ENCODE measurements at regions not wholly inside any gene's neighbourhood (a gene's known extent, or its start where the extent isn't known, plus 50 kb on each side); places are given as distances from the start of the nearest gene placed in this dataset.
A peak's percentile ranks its signal among the peaks of the same experiment; 100 is the strongest.

GRCh38 chr2:54377901-54378493 is 78.1 kb upstream of the SPTBN1 start:
- H2AFZ ChIP-seq (ENCODE audit: low read depth, low read length) = no peak overlapping the region
- no peaks in the 10 kb centered on the region for H3F3A ChIP-seq (ENCODE audit: insufficient read depth, low read length, poor library complexity, severe bottlenecking)
- no peak for TF ChIP-seq RAD21 (conservative IDR thresholded peaks at IDR 0.05)
- TF ChIP-seq EZH2 (IDR thresholded peaks at IDR 0.05; ENCODE audit: borderline replicate concordance, insufficient read depth, low read length, poor library complexity, severe bottlenecking) = no peak
- TF ChIP-seq MXI1 (conservative IDR thresholded peaks at IDR 0.05; ENCODE audit: poor library complexity, severe bottlenecking) = no peak
- H3K79me2 ChIP-seq (replicated peaks; ENCODE audit: insufficient read depth, low read length) = no peaks in the 10 kb centered on the region
- H3K9me3 ChIP-seq (ENCODE audit: low read length) = no peaks in the 10 kb centered on the region
- no peaks in the 10 kb centered on the region for H3K36me3 ChIP-seq (ENCODE audit: insufficient read depth, low read length)
- no peaks in the 10 kb centered on the region for H3K9me2 ChIP-seq (ENCODE audit: insufficient read depth, low read length)
- H3K9ac ChIP-seq (ENCODE audit: low read length) = no peak overlapping the region
- no peak overlapping the region for H3K4me2 ChIP-seq (ENCODE audit: low read length)
- no peak overlapping the region for H3K4me3 ChIP-seq (ENCODE audit: low read length)
- H3K27ac ChIP-seq (ENCODE audit: low read length) = no peak overlapping the region
- H4K20me1 ChIP-seq (ENCODE audit: insufficient read depth) = no peaks in the 10 kb centered on the region
- H3K27me3 ChIP-seq (ENCODE audit: insufficient read depth, low read depth, low read length) = no peaks in the 10 kb centered on the region

DNA sequence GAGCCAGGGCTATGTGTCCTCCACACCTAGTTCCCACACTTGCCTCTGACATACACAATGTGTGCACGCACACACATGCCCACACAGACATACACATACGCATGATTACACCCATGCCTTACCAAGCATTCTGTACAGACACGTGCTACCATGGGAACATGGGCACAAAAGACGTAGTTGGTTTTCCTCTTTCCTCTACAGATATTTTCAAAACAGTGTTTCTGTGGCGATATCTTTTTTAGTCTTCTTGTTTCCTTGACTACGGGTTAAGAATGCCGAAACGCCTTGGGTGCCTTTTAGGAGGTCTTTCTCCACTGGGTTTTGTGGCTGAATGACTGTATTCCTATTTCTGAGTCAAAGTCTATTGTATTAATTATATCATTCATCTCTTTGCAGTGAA is 75.5 kb upstream of the SPTBN1 start:
- Histone ChIP-seq H3K9ac (ENCODE audit: low read length) (no peak overlapping the region), H3K27me3 (ENCODE audit: insufficient read depth, low read depth, low read length) (no peaks in the 10 kb centered on the region), H3K27ac (ENCODE audit: low read length) (no peak overlapping the region), H3K4me2 (ENCODE audit: low read length) (no peak overlapping the region), H3K9me3 (ENCODE audit: low read length) (no peaks in the 10 kb centered on the region), H2AFZ (ENCODE audit: low read depth, low read length) (no peak overlapping the region), H4K20me1 (ENCODE audit: insufficient read depth) (no peaks in the 10 kb centered on the region), H3K4me3 (ENCODE audit: low read length) (no peak overlapping the region), H3K9me2 (ENCODE audit: insufficient read depth, low read length) (no peaks in the 10 kb centered on the region), H3F3A (ENCODE audit: insufficient read depth, low read length, poor library complexity, severe bottlenecking) (no peaks in the 10 kb centered on the region), H3K79me2 (replicated peaks; ENCODE audit: insufficient read depth, low read length) (no peaks in the 10 kb centered on the region), H3K36me3 (ENCODE audit: insufficient read depth, low read length) (no peaks in the 10 kb centered on the region)
- TF ChIP-seq TAF1 (IDR thresholded peaks at IDR 0.05; ENCODE audit: low read depth) (no peak), POLR2AphosphoS5 (IDR thresholded peaks at IDR 0.05) (peak; percentile 23)

DNA sequence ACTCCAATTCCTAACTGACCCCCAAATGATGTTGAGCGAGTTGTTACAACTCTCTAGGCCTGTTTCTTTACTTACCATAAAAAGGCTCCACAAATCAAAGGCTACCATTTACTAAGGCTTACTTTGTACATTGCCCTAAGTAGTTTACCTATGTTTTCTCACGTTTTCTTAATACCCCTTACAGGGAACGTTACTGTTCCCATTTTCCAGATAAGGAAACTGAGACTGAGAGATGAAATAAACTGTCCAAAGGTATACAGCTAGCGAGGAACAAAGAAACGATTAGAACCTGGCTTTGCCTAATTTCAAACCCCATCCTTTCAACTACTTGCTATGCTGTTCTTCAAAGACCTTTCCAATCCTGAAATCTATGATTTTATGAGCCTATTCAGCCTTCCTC is 74.8 kb upstream of the SPTBN1 start:
- H4K20me1 ChIP-seq (ENCODE audit: insufficient read depth) = no peaks in the 10 kb centered on the region
- no peak for TF ChIP-seq TAF1 (IDR thresholded peaks at IDR 0.05; ENCODE audit: low read depth)
- TF ChIP-seq, protein P1, sequence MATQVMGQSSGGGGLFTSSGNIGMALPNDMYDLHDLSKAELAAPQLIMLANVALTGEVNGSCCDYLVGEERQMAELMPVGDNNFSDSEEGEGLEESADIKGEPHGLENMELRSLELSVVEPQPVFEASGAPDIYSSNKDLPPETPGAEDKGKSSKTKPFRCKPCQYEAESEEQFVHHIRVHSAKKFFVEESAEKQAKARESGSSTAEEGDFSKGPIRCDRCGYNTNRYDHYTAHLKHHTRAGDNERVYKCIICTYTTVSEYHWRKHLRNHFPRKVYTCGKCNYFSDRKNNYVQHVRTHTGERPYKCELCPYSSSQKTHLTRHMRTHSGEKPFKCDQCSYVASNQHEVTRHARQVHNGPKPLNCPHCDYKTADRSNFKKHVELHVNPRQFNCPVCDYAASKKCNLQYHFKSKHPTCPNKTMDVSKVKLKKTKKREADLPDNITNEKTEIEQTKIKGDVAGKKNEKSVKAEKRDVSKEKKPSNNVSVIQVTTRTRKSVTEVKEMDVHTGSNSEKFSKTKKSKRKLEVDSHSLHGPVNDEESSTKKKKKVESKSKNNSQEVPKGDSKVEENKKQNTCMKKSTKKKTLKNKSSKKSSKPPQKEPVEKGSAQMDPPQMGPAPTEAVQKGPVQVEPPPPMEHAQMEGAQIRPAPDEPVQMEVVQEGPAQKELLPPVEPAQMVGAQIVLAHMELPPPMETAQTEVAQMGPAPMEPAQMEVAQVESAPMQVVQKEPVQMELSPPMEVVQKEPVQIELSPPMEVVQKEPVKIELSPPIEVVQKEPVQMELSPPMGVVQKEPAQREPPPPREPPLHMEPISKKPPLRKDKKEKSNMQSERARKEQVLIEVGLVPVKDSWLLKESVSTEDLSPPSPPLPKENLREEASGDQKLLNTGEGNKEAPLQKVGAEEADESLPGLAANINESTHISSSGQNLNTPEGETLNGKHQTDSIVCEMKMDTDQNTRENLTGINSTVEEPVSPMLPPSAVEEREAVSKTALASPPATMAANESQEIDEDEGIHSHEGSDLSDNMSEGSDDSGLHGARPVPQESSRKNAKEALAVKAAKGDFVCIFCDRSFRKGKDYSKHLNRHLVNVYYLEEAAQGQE (IDR thresholded peaks at IDR 0.05; ENCODE audit: borderline replicate concordance) = no peak
- no peak for TF ChIP-seq SMC3 (conservative IDR thresholded peaks at IDR 0.05; ENCODE audit: poor library complexity)
- no peak for TF ChIP-seq RAD21 (conservative IDR thresholded peaks at IDR 0.05)
- no peak for TF ChIP-seq POLR2AphosphoS5 (IDR thresholded peaks at IDR 0.05)
- no peak for TF ChIP-seq EP300 (conservative IDR thresholded peaks at IDR 0.05; ENCODE audit: poor library complexity, severe bottlenecking)
- no peak for TF ChIP-seq EZH2 (IDR thresholded peaks at IDR 0.05; ENCODE audit: borderline replicate concordance, insufficient read depth, low read length, poor library complexity, severe bottlenecking)
- TF ChIP-seq MXI1 (conservative IDR thresholded peaks at IDR 0.05; ENCODE audit: poor library complexity, severe bottlenecking) = no peak
- TF ChIP-seq, protein P2, sequence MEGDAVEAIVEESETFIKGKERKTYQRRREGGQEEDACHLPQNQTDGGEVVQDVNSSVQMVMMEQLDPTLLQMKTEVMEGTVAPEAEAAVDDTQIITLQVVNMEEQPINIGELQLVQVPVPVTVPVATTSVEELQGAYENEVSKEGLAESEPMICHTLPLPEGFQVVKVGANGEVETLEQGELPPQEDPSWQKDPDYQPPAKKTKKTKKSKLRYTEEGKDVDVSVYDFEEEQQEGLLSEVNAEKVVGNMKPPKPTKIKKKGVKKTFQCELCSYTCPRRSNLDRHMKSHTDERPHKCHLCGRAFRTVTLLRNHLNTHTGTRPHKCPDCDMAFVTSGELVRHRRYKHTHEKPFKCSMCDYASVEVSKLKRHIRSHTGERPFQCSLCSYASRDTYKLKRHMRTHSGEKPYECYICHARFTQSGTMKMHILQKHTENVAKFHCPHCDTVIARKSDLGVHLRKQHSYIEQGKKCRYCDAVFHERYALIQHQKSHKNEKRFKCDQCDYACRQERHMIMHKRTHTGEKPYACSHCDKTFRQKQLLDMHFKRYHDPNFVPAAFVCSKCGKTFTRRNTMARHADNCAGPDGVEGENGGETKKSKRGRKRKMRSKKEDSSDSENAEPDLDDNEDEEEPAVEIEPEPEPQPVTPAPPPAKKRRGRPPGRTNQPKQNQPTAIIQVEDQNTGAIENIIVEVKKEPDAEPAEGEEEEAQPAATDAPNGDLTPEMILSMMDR (IDR thresholded peaks at IDR 0.05; ENCODE audit: poor library complexity, severe bottlenecking) = no peak
- H3K4me3 ChIP-seq (ENCODE audit: low read length) = no peak overlapping the region
- no peak overlapping the region for H2AFZ ChIP-seq (ENCODE audit: low read depth, low read length)
- no peaks in the 10 kb centered on the region for H3K27me3 ChIP-seq (ENCODE audit: insufficient read depth, low read depth, low read length)
- H3K9me3 ChIP-seq (ENCODE audit: low read length) = no peaks in the 10 kb centered on the region
- no peaks in the 10 kb centered on the region for H3K36me3 ChIP-seq (ENCODE audit: insufficient read depth, low read length)
- no peak overlapping the region for H3K27ac ChIP-seq (ENCODE audit: low read length)
- H3K79me2 ChIP-seq (replicated peaks; ENCODE audit: insufficient read depth, low read length) = no peaks in the 10 kb centered on the region
- no peak overlapping the region for H3K9ac ChIP-seq (ENCODE audit: low read length)
- no peaks in the 10 kb centered on the region for H3F3A ChIP-seq (ENCODE audit: insufficient read depth, low read length, poor library complexity, severe bottlenecking)
- no peaks in the 10 kb centered on the region for H3K9me2 ChIP-seq (ENCODE audit: insufficient read depth, low read length)
- H3K4me2 ChIP-seq (ENCODE audit: low read length) = no peak overlapping the region

Data from neural cell (in vitro differentiated cells).